GM13976 (cell line): ENCODE measurements at regions not wholly inside any gene's neighbourhood (a gene's known extent, or its start where the extent isn't known, plus 50 kb on each side); places are given as distances from the start of the nearest gene placed in this dataset.

Source experiments
- DNase-seq: peaks from one replicate; pipeline ENCODE4 v3.0.0; 2012; ENCODE audit warnings: low spot score
- in situ Hi-C: fragments of 300-500 bp; cut with MboI; formaldehyde crosslinking; loops from one replicate; pipeline ENCODE4 v1.12.0; 2022; ENCODE audit warnings: low sequenced_read_pairs, mixed read lengths, inconsistent platforms; ENCODE audit not compliant: unreplicated experiment
- TF ChIP-seq, protein P1 (sequence below): IDR thresholded peaks from 2 replicates; pipeline ENCODE4 v1.5.1; 2012; ENCODE audit warnings: borderline replicate concordance, mild to moderate bottlenecking; ENCODE audit not compliant: insufficient read depth; ENCODE audit errors: extremely low read depth, missing control alignments, control extremely low read depth

GRCh38 chr1:96478228-96478627 lies 243.4 kb upstream of the PTBP2 start:
- TF ChIP-seq, protein P1, sequence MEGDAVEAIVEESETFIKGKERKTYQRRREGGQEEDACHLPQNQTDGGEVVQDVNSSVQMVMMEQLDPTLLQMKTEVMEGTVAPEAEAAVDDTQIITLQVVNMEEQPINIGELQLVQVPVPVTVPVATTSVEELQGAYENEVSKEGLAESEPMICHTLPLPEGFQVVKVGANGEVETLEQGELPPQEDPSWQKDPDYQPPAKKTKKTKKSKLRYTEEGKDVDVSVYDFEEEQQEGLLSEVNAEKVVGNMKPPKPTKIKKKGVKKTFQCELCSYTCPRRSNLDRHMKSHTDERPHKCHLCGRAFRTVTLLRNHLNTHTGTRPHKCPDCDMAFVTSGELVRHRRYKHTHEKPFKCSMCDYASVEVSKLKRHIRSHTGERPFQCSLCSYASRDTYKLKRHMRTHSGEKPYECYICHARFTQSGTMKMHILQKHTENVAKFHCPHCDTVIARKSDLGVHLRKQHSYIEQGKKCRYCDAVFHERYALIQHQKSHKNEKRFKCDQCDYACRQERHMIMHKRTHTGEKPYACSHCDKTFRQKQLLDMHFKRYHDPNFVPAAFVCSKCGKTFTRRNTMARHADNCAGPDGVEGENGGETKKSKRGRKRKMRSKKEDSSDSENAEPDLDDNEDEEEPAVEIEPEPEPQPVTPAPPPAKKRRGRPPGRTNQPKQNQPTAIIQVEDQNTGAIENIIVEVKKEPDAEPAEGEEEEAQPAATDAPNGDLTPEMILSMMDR, result no peak
- in situ Hi-C loops, result no loop called here
- no peak for DNase-seq

- TF ChIP-seq, protein P1, result no peak
- no peak for DNase-seq
- in situ Hi-C loops, result no loop called here
Observed at GRCh38 chr1:96481409-96481808, 240.2 kb upstream of the PTBP2 start.

DNA sequence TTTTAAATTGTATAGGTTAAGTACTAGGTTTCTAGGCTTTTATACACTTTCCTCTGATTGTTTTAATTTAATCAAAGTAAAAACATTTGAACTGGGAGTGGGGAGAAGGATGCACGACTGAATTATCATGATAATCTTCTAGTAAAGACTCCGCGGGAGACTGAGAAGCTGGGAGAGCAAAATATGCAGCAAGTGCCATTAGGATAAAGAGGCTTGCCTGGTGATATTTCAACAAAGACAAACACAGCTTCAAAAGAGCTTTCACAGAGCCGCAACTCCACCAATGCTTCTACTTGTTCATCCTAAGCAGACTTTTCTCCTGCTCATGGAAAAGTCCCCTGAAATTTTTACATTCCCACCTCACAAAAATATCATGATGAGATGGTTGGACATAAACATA lies 239.0 kb upstream of the PTBP2 start:
- no peak for DNase-seq
- TF ChIP-seq, protein P1, result no peak
- in situ Hi-C loops, result no loop called here

DNA sequence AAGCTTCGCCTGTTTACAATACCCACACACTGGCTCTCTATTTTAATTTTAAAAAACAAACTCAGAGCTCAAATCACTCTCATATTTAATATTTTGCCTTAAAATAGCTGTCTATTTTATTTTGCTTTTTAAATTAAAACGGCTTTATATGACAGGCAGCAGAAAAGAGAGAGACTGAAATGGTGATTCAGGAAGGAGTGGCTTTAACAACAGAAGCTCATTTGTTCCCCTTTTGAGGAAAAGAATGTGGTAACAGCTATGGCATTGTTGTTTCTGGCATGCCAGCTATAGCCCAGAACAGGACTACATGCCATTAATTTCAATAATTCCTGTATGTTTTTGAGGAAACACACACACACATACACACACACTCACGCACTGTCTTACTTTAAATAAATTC lies 234.2 kb upstream of the PTBP2 start:
- in situ Hi-C loops, result no loop called here
- TF ChIP-seq, protein P1, result no peak
- no peak for DNase-seq

DNA sequence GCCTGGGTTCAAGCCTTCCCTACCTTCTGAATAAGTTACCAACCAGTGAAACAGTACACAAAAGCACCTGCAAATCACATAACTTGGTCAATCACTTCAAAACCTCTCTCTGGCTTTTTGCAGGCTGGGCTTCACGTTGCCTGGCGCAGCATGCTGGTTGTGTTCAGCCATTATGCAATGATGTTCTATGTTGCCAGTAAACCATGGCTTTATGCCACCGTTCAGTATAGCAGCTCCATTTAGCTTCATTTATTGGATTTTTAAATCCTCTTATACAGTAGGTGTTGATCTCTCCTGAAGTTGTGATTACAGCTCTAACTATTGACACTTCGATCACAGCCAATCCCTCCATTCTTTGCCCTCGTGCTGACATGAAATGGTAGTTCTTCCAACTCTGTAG lies 233.6 kb upstream of the PTBP2 start:
- in situ Hi-C loops, result no loop called here
- TF ChIP-seq, protein P1, result no peak
- DNase-seq, result no peak

DNA sequence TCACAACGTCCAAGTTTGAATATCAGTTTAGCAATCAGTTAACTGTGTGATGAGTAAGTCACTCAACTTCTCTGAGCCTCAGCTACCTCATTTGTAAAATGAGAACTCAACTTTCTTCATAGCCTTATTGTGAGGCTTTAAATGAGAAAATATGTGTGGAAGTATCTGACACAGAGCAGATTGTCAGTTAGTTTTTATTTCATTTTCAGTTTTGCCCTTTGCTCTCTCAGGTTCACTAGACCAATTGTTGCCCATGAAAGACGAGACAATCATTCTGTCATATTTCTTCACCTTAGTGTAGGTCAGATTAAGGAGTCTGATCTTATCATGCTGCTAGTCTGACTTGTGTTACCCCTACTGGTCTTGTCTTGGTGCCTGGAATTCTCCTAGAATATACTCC lies 232.8 kb upstream of the PTBP2 start:
- no peak for DNase-seq
- in situ Hi-C loops, result no loop called here
- TF ChIP-seq, protein P1, result no peak

- DNase-seq, result no peak
- TF ChIP-seq, protein P1, result no peak
- in situ Hi-C loops, result no loop called here
Observed at GRCh38 chr1:96492236-96492635, 229.3 kb upstream of the PTBP2 start.
